Mammary epithelial cell (primary cell): ENCODE measurements at regions not wholly inside any gene's neighbourhood (a gene's known extent, or its start where the extent isn't known, plus 50 kb on each side); places are given as distances from the start of the nearest gene placed in this dataset.

ENCODE experiments used
- CTCF ChIP-seq, 2 donors: IDR thresholded peaks in 1 of 2; conservative IDR thresholded peaks in 1 of 2; 2 replicates each; pipeline ENCODE4 v1.5.1; 2011 to 2012; ENCODE audit warnings: inconsistent platforms in 2 of 2, low read length in 2 of 2, mild to moderate bottlenecking in 2 of 2, control low read depth in 1 of 2, low read depth in 1 of 2; ENCODE audit not compliant: insufficient read depth in 1 of 2; ENCODE audit errors: extremely low read depth in 1 of 2
- EZH2 ChIP-seq: IDR thresholded peaks from 2 replicates; pipeline ENCODE4 v1.6.1; 2012; ENCODE audit warnings: low read length, inconsistent platforms, borderline replicate concordance

GRCh38 chr14:43735932-43736331 is 771.2 kb downstream of the FSCB start:
- TF ChIP-seq CTCF (conservative IDR thresholded peaks at IDR 0.05 in 1 of 2, IDR thresholded peaks at IDR 0.05 in 1 of 2; ENCODE audit: extremely low read depth in 1 of 2, insufficient read depth in 1 of 2, low read depth in 1 of 2, low read length in 2 of 2): no peak
- TF ChIP-seq EZH2: no peak
